Gastroesophageal sphincter (tissue), 3 donors: ENCODE measurements at regions not wholly inside any gene's neighbourhood (a gene's known extent, or its start where the extent isn't known, plus 50 kb on each side); places are given as distances from the start of the nearest gene placed in this dataset.

Source experiments
- EP300 ChIP-seq: sonication (generic); formaldehyde crosslinking; IDR thresholded peaks from one replicate; pipeline ENCODE4 v1.6.1; 2017; ENCODE audit warnings: antibody characterized with exemption, mild to moderate bottlenecking
- POLR2A ChIP-seq, 2 donors: fragments of 450-650 bp; IDR thresholded peaks; one replicate each; pipeline ENCODE4 v1.6.1; 2017; ENCODE audit warnings: antibody characterized with exemption in 2 of 2, mild to moderate bottlenecking in 2 of 2, moderate library complexity in 1 of 2
- POLR2AphosphoS5 ChIP-seq: sonication (generic); formaldehyde crosslinking; IDR thresholded peaks from one replicate; pipeline ENCODE4 v1.6.1; 2017; ENCODE audit warnings: antibody characterized with exemption
- TF ChIP-seq, protein P1 (sequence below), 4 experiments: fragments of 200-600 bp in 2 of 4; fragments of 450-650 bp in 2 of 4; sonication (generic) in 1 of 4; IDR thresholded peaks; one replicate each; pipeline ENCODE4 v1.5.1; 2017 to 2019; ENCODE audit warnings: antibody characterized with exemption in 4 of 4, mild to moderate bottlenecking in 2 of 4, moderate library complexity in 2 of 4

DNA sequence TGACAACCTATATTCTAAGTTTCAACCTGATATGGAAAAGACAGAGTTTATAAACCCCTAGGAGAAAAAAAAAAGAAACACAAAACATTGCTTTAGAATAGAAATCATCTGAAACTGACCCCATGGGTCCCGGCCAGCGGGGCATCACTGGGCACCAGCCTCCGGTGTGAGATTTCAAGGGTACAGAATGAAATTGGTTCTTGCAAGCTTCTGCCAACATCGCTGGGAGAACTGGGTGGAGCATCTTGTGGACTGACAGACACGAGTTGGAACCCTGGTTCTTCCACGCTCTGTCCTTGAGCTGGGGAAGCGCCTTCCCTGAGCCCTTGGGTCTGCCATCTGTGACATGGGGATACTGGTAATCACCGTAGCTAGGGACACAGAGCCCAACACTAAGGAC lies 173.6 kb downstream of the PHETA1 start:
- TF ChIP-seq EP300 (no peak), POLR2A (IDR thresholded peaks at IDR 0.05) (no peak), POLR2AphosphoS5 (no peak)
- TF ChIP-seq, protein P1, sequence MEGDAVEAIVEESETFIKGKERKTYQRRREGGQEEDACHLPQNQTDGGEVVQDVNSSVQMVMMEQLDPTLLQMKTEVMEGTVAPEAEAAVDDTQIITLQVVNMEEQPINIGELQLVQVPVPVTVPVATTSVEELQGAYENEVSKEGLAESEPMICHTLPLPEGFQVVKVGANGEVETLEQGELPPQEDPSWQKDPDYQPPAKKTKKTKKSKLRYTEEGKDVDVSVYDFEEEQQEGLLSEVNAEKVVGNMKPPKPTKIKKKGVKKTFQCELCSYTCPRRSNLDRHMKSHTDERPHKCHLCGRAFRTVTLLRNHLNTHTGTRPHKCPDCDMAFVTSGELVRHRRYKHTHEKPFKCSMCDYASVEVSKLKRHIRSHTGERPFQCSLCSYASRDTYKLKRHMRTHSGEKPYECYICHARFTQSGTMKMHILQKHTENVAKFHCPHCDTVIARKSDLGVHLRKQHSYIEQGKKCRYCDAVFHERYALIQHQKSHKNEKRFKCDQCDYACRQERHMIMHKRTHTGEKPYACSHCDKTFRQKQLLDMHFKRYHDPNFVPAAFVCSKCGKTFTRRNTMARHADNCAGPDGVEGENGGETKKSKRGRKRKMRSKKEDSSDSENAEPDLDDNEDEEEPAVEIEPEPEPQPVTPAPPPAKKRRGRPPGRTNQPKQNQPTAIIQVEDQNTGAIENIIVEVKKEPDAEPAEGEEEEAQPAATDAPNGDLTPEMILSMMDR (IDR thresholded peaks at IDR 0.05), result no peak
